CD14-positive monocyte (primary cell): ENCODE measurements at regions not wholly inside any gene's neighbourhood (a gene's known extent, or its start where the extent isn't known, plus 50 kb on each side); places are given as distances from the start of the nearest gene placed in this dataset.

Experiments
- DNase-seq, 3 donors: peaks; one replicate each; pipeline ENCODE4 v3.0.0-alpha.2; 2011 to 2022
- H2AFZ ChIP-seq: 2 replicates; pipeline ENCODE4 v1.6.0; 2012; ENCODE audit warnings: mild to moderate bottlenecking, low read depth, low read length, inconsistent platforms; ENCODE audit not compliant: insufficient read depth, poor library complexity, severe bottlenecking
- H3K27ac ChIP-seq, 2 donors: 1 replicate in 1 of 2; 2 replicates in 1 of 2; pipeline ENCODE4 v1.5.1; 2012 to 2013; ENCODE audit warnings: low read length in 2 of 2, control low read depth in 1 of 2, inconsistent platforms in 1 of 2, low read depth in 1 of 2, mild to moderate bottlenecking in 1 of 2
- H3K27me3 ChIP-seq, 2 donors: one replicate each; pipeline versions ENCODE4 v1.6.0 to v1.6.1; 2011 to 2013; ENCODE audit warnings: low read length in 2 of 2; ENCODE audit not compliant: control insufficient read depth in 2 of 2, insufficient read depth in 2 of 2
- H3K36me3 ChIP-seq, 2 donors: replicated peaks in 1 of 2; 1 replicate in 1 of 2; 2 replicates in 1 of 2; pipeline versions ENCODE4 v1.5.1 to v1.6.1; 2012 to 2013; ENCODE audit warnings: low read length in 2 of 2, control low read depth in 1 of 2, inconsistent platforms in 1 of 2, mild to moderate bottlenecking in 1 of 2; ENCODE audit not compliant: insufficient read depth in 2 of 2, control insufficient read depth in 1 of 2
- H3K4me1 ChIP-seq, 2 donors: 1 replicate in 1 of 2; 2 replicates in 1 of 2; pipeline versions ENCODE4 v1.5.1 to v1.6.1; 2012 to 2013; ENCODE audit warnings: low read length in 2 of 2, control low read depth in 1 of 2, inconsistent platforms in 1 of 2, mild to moderate bottlenecking in 1 of 2, moderate library complexity in 1 of 2; ENCODE audit not compliant: insufficient read depth in 2 of 2, control insufficient read depth in 1 of 2
- H3K4me2 ChIP-seq: replicated peaks from 2 replicates; pipeline ENCODE3; 2012; ENCODE audit warnings: low read length, moderate library complexity, mild to moderate bottlenecking; ENCODE audit not compliant: poor library complexity, severe bottlenecking; ENCODE audit errors: extremely low read depth
- H3K4me3 ChIP-seq, 3 experiments: fragments of 200-600 bp in 1 of 3; sonication (generic) in 1 of 3; replicated peaks in 1 of 3; 1 replicate in 2 of 3; 2 replicates in 1 of 3; pipeline ENCODE4 v1.5.1; 2011 to 2013; ENCODE audit warnings: low read length in 3 of 3, mild to moderate bottlenecking in 3 of 3, control low read depth in 2 of 3, low read depth in 2 of 3, inconsistent platforms in 1 of 3, moderate library complexity in 1 of 3
- H3K79me2 ChIP-seq: 2 replicates; pipeline ENCODE4 v1.6.0; 2012; ENCODE audit warnings: mild to moderate bottlenecking, control low read depth, inconsistent platforms, low read length, moderate library complexity; ENCODE audit not compliant: insufficient read depth
- H3K9ac ChIP-seq: 2 replicates; pipeline ENCODE4 v1.6.0; 2017; ENCODE audit warnings: low read length, mild to moderate bottlenecking; ENCODE audit not compliant: insufficient read depth, poor library complexity, severe bottlenecking
- H3K9me3 ChIP-seq, 2 donors: replicated peaks in 1 of 2; 1 replicate in 1 of 2; 2 replicates in 1 of 2; pipeline versions ENCODE4 v1.5.1 to v1.6.1; 2012 to 2013; ENCODE audit warnings: low read length in 2 of 2, control low read depth in 1 of 2; ENCODE audit not compliant: control insufficient read depth in 1 of 2, insufficient read depth in 1 of 2
- H4K20me1 ChIP-seq: 2 replicates; pipeline ENCODE4 v1.6.0; 2012; ENCODE audit warnings: mild to moderate bottlenecking, low read length, control low read depth, moderate library complexity; ENCODE audit not compliant: insufficient read depth
- H3K27ac Mint-ChIP-seq, 7 donors: one replicate each; pipeline ENCODE4 v1.8.0; 2020; ENCODE audit warnings: mild to moderate bottlenecking in 7 of 7, mixed read lengths in 7 of 7, moderate library complexity in 6 of 7, inconsistent platforms in 2 of 7
- H3K27me3 Mint-ChIP-seq, 3 donors: one replicate each; pipeline ENCODE4 v1.8.0; 2021 to 2022; ENCODE audit warnings: low read depth in 3 of 3, mild to moderate bottlenecking in 3 of 3, mixed read lengths in 3 of 3, moderate library complexity in 3 of 3, inconsistent platforms in 1 of 3
- H3K36me3 Mint-ChIP-seq, 2 donors: one replicate each; pipeline ENCODE4 v1.8.0; 2020; ENCODE audit warnings: mixed read lengths in 2 of 2, inconsistent platforms in 1 of 2, mild to moderate bottlenecking in 1 of 2
- H3K4me1 Mint-ChIP-seq: one replicate; pipeline ENCODE4 v1.8.0; 2020; ENCODE audit warnings: mild to moderate bottlenecking, mixed read lengths
- H3K4me3 Mint-ChIP-seq, 2 donors: one replicate each; pipeline ENCODE4 v1.8.0; 2020; ENCODE audit warnings: mild to moderate bottlenecking in 2 of 2, mixed read lengths in 2 of 2, moderate library complexity in 1 of 2
- H3K9me3 Mint-ChIP-seq, 7 donors: one replicate each; pipeline ENCODE4 v1.8.0; 2020 to 2022; ENCODE audit warnings: mixed read lengths in 7 of 7, mild to moderate bottlenecking in 6 of 7, moderate library complexity in 6 of 7, inconsistent platforms in 2 of 7
- WGBS: methylation state at CpG from one replicate; pipeline ENCODE4 v1.1.5; 2013; ENCODE audit warnings: missing lambda C conversion rate; ENCODE audit not compliant: insufficient coverage; 5-methylcytosine and 5-hydroxymethylcytosine counted together
- intact Hi-C, 2 donors: fragments of 100-400 bp; cut with micrococcal nuclease; formaldehyde crosslinking; loops; one replicate each; pipeline versions ENCODE4 v1.15.0 to v1.15.1; 2023
- TF ChIP-seq, protein P1 (sequence below): fragments of 200-600 bp; IDR thresholded peaks from one replicate; pipeline ENCODE4 v1.8.0; 2022; ENCODE audit warnings: antibody characterized with exemption, mild to moderate bottlenecking

- intact Hi-C loops = no loop called here
- no peak for DNase-seq
- H3K4me3 Mint-ChIP-seq = no peak overlapping the region
- H3K9me3 Mint-ChIP-seq = peaks cover 4 to 7% (median 5%) of the 10 kb centered on the region in 7 donors
- H3K9me3 ChIP-seq = peaks cover 0 to 2% of the 10 kb centered on the region in 2 donors
- TF ChIP-seq, protein P1, sequence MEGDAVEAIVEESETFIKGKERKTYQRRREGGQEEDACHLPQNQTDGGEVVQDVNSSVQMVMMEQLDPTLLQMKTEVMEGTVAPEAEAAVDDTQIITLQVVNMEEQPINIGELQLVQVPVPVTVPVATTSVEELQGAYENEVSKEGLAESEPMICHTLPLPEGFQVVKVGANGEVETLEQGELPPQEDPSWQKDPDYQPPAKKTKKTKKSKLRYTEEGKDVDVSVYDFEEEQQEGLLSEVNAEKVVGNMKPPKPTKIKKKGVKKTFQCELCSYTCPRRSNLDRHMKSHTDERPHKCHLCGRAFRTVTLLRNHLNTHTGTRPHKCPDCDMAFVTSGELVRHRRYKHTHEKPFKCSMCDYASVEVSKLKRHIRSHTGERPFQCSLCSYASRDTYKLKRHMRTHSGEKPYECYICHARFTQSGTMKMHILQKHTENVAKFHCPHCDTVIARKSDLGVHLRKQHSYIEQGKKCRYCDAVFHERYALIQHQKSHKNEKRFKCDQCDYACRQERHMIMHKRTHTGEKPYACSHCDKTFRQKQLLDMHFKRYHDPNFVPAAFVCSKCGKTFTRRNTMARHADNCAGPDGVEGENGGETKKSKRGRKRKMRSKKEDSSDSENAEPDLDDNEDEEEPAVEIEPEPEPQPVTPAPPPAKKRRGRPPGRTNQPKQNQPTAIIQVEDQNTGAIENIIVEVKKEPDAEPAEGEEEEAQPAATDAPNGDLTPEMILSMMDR = no peak
- H3K9ac ChIP-seq = no peak overlapping the region
- peak overlapping the region in 1 of 7 donors; percentile 28 for H3K27ac Mint-ChIP-seq
- H3K79me2 ChIP-seq = no peaks in the 10 kb centered on the region
- no peak overlapping the region for H3K27ac ChIP-seq
- peaks cover 0 to 3% (median 3%) of the 10 kb centered on the region in 3 donors for H3K27me3 Mint-ChIP-seq
- H3K4me2 ChIP-seq = no peak overlapping the region
- no peaks in the 10 kb centered on the region for H3K36me3 ChIP-seq
- H2AFZ ChIP-seq = no peak overlapping the region
- peaks cover 0 to 5% of the 10 kb centered on the region in 2 donors for H3K4me1 ChIP-seq
- H3K4me3 ChIP-seq = no peak overlapping the region
- H3K27me3 ChIP-seq = no peaks in the 10 kb centered on the region
- H4K20me1 ChIP-seq = no peaks in the 10 kb centered on the region
- H3K4me1 Mint-ChIP-seq = peaks cover 11% of the 10 kb centered on the region
- no peaks in the 10 kb centered on the region for H3K36me3 Mint-ChIP-seq
- 66% methylated on average over 3 of the region's 5 CpGs for WGBS
Measured at GRCh38 chr7:26426096-26426495, 134.4 kb downstream of the SNX10 start.

- Mint-ChIP-seq H3K4me3 (no peak overlapping the region), H3K27ac (no peak overlapping the region)
Measured at GRCh38 chr7:26428571-26428970, 136.9 kb downstream of the SNX10 start.

More at GRCh38 chr7:26428571-26428970, 136.9 kb downstream of the SNX10 start:
- Mint-ChIP-seq H3K4me1 (no peaks in the 10 kb centered on the region), H3K9me3 (peaks cover 4 to 7% (median 5%) of the 10 kb centered on the region in 7 donors), H3K27me3 (peaks cover 0 to 3% (median 2%) of the 10 kb centered on the region in 3 donors), H3K36me3 (no peaks in the 10 kb centered on the region)
- Histone ChIP-seq H3K9ac (no peak overlapping the region), H4K20me1 (no peaks in the 10 kb centered on the region), H3K27ac (no peak overlapping the region), H3K4me2 (no peak overlapping the region), H3K4me1 (no peaks in the 10 kb centered on the region), H3K27me3 (no peaks in the 10 kb centered on the region), H3K79me2 (no peaks in the 10 kb centered on the region), H3K4me3 (no peak overlapping the region), H2AFZ (no peak overlapping the region), H3K9me3 (peaks cover 0 to 2% of the 10 kb centered on the region in 2 donors), H3K36me3 (no peaks in the 10 kb centered on the region)
- intact Hi-C loops = no loop called here
- DNase-seq = no peak
- TF ChIP-seq, protein P1 = no peak
- WGBS = 42% methylated on average over 2 of the region's 3 CpGs
